GM19193 (cell line): ENCODE measurements at regions not wholly inside any gene's neighbourhood (a gene's known extent, or its start where the extent isn't known, plus 50 kb on each side); places are given as distances from the start of the nearest gene placed in this dataset.

ENCODE experiments used
- POLR2A ChIP-seq: IDR thresholded peaks from 4 replicates; pipeline ENCODE4 v1.6.1; 2011; ENCODE audit not compliant: insufficient read depth, insufficient read length; ENCODE audit errors: extremely low read depth

DNA sequence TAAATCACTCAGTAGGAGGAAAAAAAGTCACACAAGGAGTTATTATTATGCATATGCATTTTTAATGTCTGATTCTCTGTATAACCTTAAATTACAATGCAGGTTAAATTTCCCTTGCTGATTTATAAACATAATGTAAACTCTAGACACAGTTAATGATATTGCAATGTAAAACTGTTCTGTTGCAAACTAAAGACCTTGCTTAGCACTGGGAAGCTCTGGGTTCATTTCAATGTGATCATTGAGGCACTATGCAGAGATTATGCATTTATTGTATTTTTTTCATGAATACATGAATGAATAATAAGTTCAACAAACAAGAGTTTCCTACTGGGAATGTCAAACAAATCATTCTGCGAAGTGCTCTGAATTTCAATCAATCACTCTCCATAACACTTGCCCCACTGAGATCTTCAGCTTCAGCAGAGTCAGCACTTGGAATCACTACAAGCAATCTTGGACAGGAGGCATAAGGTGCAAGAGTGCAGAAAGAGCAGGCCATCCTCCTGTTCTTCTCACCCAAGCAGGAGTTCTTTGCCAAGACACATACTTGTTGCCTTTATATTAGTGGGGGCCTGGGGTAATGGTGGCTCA lies 232.1 kb downstream of the CSNK1G3 start:
- no peak for TF ChIP-seq POLR2A

DNA sequence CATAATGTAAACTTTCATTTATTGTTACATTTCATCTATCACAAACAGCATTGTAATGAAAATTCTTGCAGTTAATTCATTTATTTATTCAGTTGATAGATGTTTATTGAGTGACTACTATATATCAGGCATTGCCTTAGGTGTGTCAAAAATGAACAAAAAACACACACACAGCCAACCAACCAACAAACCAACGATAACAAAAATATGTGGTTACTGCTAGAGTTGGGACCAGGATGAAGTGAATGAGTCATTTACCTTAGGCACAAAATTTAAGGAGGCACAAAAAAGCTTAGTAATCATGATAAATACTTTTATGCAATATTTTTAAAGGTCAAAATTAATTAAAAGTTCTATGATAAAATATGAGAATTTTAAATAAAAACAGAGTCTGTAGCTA lies 223.4 kb downstream of the CSNK1G3 start:
- TF ChIP-seq POLR2A: no peak

DNA sequence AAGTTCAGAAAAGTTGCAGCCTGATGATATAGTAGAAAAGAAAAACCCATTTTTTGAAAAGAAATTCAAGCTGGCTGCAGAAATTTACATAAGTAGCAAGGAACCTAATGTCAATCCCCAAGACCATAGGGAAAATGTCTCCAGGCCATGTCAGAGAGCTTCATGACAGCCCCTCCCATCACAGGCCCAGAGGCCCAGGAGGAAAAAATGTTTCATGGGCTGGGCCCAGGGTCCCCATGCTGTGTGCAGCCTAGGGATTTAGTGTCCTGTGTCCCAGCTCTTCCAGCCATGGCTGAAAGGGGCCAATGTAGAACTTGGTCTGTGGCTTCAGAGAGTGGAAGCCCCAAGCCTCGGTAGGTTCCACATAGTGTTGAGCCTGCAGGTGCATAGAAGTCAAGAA lies 220.3 kb downstream of the CSNK1G3 start:
- TF ChIP-seq POLR2A: no peak

DNA sequence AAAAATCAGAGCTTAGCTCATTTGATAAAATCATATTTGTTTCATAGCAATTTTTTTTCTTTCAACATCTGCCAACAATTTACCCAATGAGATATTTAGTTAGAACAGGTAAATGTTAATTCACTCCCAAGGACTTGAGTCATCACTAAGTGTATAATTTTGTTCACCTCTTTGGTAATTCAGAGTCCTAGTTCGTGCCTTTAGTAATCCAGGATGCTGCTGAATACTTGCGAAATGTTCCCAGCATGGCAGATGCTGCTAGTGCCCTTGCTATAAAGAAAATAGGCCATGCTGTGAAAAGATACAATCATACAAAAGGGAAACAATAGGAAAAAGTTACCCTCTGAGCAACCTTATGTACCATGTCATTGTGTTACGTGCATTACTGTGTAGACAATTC lies 210.5 kb downstream of the CSNK1G3 start:
- no peak for TF ChIP-seq POLR2A

DNA sequence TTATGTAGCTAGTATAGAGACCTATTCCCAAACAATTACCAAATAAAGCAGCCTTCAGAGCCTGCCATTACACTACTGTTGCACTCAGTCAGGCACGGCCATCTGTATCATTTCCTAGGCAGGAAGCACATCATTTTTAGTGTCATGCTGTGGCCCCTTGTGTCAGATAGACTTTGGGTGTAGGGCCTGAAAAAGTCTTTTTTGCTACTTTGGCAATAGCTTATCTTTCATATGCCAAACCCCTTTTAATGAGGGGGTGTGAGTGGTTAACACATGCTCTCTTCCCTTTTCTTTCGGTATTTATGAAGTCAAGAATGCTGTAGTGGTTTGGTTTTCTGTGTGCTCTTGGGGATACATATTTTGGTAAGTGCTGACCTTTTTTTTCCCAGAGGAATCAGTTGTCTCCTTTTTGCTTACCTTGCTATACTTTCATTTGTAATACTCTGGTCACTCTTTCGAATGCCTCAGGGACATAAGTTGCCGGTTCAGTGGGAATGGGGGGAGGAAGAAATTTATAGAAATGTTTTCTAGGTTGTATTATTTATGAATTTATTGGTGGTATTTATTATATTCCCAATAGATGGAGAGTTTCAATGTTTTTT lies 209.8 kb downstream of the CSNK1G3 start:
- TF ChIP-seq POLR2A: no peak

DNA sequence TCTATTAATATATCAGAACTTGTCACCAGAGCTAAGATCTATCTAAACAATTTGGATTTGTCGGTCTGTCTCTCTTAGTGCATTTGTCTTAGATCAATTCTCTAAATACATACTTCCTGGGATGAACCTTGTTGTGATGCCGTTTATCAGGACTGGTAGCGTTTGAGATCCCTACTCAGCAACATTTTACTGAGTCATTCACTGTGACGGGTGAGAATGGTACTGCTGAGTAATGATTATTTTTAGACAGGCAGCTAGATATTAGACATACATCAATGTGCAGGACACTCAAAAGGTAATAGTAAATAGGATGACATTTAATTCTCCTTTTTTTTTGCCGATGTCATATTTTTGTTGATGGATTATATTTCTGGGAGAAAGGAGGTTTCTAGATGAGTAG lies 209.0 kb downstream of the CSNK1G3 start:
- no peak for TF ChIP-seq POLR2A

DNA sequence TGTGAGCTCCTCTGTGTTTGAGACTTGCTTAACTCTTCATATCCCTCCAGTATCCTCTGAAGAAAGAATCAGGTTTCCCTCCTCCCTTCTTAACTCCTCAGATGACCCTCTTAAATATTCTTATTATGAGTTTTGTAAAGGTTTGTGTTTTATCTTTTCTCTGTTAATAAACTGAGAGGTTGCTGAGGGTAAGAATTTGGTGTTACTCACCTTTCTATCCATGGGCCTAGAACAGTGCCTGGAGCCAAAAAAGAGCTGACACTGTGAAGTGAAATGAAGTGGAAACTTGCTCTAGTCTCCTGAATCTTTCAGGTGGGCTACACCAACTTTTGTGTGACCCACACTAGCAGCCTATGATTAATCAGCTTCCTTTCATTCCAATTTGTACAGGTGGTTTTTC lies 208.4 kb downstream of the CSNK1G3 start:
- no peak for TF ChIP-seq POLR2A

DNA sequence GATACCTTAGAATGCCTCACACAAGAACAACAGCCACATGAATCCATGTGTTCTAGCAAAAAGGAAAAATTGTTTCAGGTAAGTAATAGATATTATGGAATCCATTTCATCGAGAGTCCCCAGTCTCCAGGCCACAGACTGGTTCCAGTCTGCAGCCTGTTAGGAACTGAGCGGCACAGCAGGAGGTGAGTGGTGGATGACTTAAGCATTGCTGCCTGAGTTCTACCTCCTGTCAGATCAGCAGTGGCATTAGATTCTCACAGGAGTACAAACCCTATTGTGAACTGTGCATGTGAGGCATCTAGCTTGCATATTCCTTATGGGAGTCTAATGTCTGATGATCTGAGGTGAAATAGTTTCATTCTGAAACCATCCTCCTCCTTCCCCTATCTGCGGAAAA lies 207.0 kb downstream of the CSNK1G3 start:
- no peak for TF ChIP-seq POLR2A

DNA sequence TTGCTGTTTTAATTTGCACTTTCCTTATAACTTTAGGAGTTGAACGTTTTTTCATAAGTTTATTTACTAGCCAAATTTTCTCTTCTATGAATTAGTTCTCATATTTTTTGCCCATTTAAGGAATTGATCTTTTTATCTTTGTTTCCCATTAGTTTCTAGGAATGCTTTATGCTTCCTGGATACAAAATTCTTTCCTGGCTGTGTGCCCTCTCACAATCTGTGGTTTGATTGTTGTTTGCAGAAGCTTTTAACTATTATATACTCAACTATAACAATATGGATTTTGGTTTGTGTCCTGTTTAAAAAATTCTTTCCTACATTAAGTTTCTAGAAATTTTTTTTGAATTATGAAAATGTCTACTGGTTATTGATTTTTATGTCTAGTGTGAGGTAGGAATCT lies 206.3 kb downstream of the CSNK1G3 start:
- TF ChIP-seq POLR2A: no peak

DNA sequence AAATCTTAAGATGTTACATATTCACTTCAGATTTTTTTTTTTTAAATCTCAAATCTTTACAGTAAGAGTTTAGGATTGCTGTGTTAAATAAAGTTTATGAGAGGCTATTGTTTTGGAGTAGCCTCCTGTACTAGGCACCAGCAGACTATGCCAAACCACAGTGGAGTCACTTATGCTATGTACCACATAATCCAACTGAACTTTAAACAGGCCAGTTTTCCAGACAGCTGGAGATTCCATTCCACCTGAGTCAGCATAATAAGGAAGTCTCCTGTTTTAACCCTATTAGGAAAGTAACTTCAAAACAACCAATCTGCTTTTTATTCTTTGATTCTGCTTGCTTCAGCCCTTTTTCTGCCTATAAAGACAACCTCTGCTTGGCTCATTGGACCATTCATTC lies 205.2 kb downstream of the CSNK1G3 start:
- no peak for TF ChIP-seq POLR2A

DNA sequence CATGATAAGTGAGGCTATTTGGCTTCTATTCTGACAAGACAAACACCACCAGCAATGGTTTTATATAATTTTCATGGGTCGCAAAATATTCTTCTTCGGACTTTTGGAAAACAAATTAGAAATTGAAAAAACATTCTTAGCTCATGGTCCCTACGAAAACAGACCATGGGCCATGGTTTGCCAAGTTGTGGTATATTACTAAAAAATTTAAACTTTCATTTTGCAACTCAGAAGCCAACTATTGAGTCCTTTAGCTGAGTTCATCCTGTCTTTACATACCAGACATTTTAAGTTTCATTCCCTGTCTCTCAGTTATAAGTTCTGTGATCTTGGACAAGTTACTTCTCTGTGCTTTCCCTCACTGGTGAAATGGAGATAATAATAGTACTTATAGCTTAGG lies 198.1 kb downstream of the CSNK1G3 start:
- no peak for TF ChIP-seq POLR2A

DNA sequence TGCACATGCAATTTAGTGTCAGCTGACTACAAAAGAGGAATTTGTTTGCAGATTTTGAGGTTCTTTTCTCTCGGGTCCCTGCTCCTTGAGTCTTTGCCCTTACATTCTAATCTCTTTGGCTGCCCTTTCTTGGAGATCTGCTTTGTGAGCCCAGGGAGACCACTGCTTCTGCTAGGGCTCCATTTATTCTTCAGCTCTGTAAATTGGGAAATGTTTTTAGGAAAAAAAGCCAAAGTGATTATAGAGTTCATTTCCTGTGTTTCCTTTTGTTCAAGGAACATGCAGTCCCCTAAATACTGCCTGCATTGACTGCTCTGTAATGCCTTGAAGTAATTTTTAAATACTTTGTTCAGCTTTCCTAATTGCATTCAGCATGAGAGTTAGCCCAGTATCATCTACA lies 197.4 kb downstream of the CSNK1G3 start:
- no peak for TF ChIP-seq POLR2A

DNA sequence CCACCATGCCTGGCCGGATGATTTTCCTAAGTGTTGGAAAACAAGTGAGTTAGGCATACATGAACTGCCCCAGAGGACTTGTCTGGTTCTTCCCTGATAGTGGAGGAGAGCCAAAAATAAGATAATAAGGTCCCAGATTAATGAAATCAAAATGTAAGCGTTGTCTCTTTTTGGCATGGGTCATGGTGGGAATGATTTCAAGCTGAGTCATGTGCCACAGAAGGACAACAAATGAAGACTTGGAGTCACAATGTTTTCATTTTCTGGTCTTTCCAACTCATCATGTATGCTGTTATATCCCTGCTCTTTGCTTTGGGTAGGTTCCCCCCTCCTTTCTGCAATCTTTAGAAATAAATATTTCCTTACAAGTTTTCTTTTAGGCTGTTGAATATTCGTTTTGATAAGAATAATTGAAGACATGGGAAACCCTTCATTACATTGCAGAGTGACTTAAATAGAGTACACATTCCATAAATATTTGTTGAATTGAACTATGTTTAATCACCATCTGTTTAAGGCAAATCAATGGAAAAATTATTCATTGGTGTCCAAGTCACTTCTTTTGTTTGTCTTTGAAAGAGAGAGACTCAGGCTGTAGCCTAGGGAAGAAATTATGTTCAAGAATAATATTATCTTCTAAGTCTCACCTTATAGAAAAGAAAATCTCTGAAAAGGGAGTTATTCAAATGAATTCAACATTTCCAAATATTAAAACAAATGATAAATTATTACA lies 196.3 kb downstream of the CSNK1G3 start:
- no peak for TF ChIP-seq POLR2A

DNA sequence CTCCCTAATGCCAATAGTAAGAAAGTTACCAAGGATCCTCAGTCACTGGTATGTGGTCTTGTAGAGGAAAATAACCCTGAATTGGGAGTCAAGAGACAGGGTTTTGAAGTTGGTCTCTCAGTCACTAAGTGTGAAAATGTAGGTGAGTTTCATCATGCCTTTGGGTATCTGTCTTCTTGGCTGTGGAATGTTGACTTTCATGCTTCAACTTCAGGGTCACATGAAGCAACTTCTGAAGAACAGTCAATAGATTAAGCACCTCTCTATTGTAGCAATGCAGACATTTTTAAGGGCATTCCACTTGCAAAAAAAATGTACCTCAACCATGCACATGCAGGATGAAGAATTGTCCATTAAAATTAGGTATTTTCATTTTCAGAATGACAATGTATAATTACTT lies 194.6 kb downstream of the CSNK1G3 start:
- TF ChIP-seq POLR2A: no peak

DNA sequence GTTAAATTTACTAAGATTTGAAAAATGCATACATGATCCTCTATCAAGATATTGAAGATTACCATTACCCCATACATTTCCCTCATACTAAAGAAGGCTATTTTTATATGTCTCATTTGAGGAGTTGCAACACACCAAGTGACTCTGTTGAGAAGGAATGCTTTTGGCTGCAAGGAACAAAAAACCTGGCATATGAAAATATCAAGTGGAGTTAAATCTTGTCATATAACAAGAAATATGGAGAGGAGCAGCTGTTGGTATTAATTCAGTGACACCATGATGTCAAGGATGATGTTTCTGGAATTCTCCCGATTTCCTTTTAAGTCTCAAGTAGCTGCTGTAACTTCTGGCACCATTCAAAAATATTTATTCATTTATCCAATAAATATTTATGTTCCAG lies 193.8 kb downstream of the CSNK1G3 start:
- no peak for TF ChIP-seq POLR2A

DNA sequence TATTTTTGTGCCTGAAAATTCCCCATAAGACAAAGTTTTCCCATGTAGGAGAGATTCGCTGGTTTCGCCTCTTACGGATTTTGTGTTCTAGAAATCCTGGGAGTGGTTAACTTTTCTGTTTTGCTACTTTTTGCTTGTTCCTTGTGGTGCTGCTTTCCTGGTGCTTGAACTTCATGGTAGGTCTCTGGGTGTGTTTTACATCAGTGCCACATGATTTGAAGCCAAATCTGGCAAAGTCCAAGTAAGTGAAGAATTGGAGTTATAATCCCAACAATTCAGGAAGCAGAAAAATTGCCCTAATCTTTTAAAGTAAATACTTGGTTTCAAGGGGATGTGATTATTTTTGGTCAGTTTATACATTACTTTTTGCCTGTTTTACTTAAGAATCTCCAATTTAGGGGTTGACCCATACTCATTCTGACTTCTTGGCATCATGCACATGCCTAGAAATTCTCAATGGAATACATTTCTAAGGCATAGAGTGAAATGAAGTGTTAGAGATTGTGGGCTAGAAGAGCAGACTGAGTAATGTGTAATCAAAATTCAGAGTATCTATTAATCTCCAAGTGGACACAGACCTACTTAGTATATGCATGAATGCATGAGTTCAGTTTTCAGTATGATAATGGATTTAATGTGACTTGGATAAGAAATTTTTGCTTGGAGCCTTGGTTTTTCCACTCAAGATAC lies 189.7 kb downstream of the CSNK1G3 start:
- no peak for TF ChIP-seq POLR2A
